NCI-H2196 (cell line): ENCODE measurements at regions not wholly inside any gene's neighbourhood (a gene's known extent, or its start where the extent isn't known, plus 50 kb on each side); places are given as distances from the start of the nearest gene placed in this dataset.

Source experiments
- DNase-seq: peaks from one replicate; lab custom pipeline; 2025; ENCODE audit not compliant: unreplicated experiment; lab: John Stamatoyannopoulos, UW

- no peak for DNase-seq
Observed at GRCh38 chr20:22004946-22005345, 299.5 kb downstream of the PAX1 start.

GRCh38 chr20:22003680-22004079 is 298.2 kb downstream of the PAX1 start:
- no peak for DNase-seq

- DNase-seq, result no peak
Observed at GRCh38 chr20:22001886-22002285, 296.4 kb downstream of the PAX1 start.

- no peak for DNase-seq
Observed at GRCh38 chr20:21995461-21995860, 290.0 kb downstream of the PAX1 start.

GRCh38 chr20:21994203-21994602 is 288.7 kb downstream of the PAX1 start:
- no peak for DNase-seq

GRCh38 chr20:21982559-21982958 is 277.1 kb downstream of the PAX1 start:
- DNase-seq, result no peak

GRCh38 chr20:21981597-21982344 is 276.3 kb downstream of the PAX1 start:
- DNase-seq, result no peak

- no peak for DNase-seq
Observed at GRCh38 chr20:21981179-21981578, 275.7 kb downstream of the PAX1 start.

- DNase-seq, result no peak
Observed at GRCh38 chr20:21971436-21971835, 266.0 kb downstream of the PAX1 start.

GRCh38 chr20:21968486-21968885 is 263.0 kb downstream of the PAX1 start:
- DNase-seq, result no peak

- no peak for DNase-seq
Observed at GRCh38 chr20:21967481-21967880, 262.0 kb downstream of the PAX1 start.

- no peak for DNase-seq
Observed at GRCh38 chr20:21956591-21956990, 251.1 kb downstream of the PAX1 start.

- no peak for DNase-seq
Observed at GRCh38 chr20:21947406-21947805, 241.9 kb downstream of the PAX1 start.

GRCh38 chr20:21944227-21944626 is 238.8 kb downstream of the PAX1 start:
- DNase-seq, result no peak

GRCh38 chr20:21941941-21942805 is 236.7 kb downstream of the PAX1 start:
- DNase-seq, result no peak

- no peak for DNase-seq
Observed at GRCh38 chr20:21936720-21937380, 231.4 kb downstream of the PAX1 start.

GRCh38 chr20:21936261-21936660 is 230.8 kb downstream of the PAX1 start:
- DNase-seq, result no peak

GRCh38 chr20:21933526-21933925 is 228.1 kb downstream of the PAX1 start:
- DNase-seq, result no peak

- no peak for DNase-seq
Observed at GRCh38 chr20:21921251-21921650, 215.8 kb downstream of the PAX1 start.

- no peak for DNase-seq
Observed at GRCh38 chr20:21920211-21920610, 214.7 kb downstream of the PAX1 start.

- DNase-seq, result no peak
Observed at GRCh38 chr20:21918398-21918797, 212.9 kb downstream of the PAX1 start.

GRCh38 chr20:21902391-21902790 is 196.9 kb downstream of the PAX1 start:
- no peak for DNase-seq
